H1 (cell line): ENCODE measurements at regions not wholly inside any gene's neighbourhood (a gene's known extent, or its start where the extent isn't known, plus 50 kb on each side); places are given as distances from the start of the nearest gene placed in this dataset.

Source experiments
- BRCA1 ChIP-seq: IDR thresholded peaks from 2 replicates; pipeline ENCODE4 v1.6.1; 2012; ENCODE audit warnings: low read depth, low read length, improper control_type of control experiment
- CREB1 ChIP-seq: IDR thresholded peaks from 2 replicates; pipeline ENCODE4 v1.6.1; 2012; ENCODE audit warnings: inconsistent platforms
- PHF8 ChIP-seq: fragments of 200-600 bp; sonication (generic); conservative IDR thresholded peaks from 2 replicates; pipeline ENCODE4 v1.7.1; 2012; ENCODE audit warnings: low read depth, mild to moderate bottlenecking, inconsistent platforms, low read length, moderate library complexity
- POU5F1 ChIP-seq: IDR thresholded peaks from 2 replicates; pipeline ENCODE4 v1.6.1; 2011; ENCODE audit warnings: low read depth, mild to moderate bottlenecking, low read length, moderate library complexity
- SIN3A ChIP-seq, 2 experiments: IDR thresholded peaks in 1 of 2; conservative IDR thresholded peaks in 1 of 2; 2 replicates each; pipeline ENCODE4 v1.6.1; 2011 to 2012; ENCODE audit warnings: low read length in 2 of 2, improper control_type of control experiment in 1 of 2, low read depth in 1 of 2, mild to moderate bottlenecking in 1 of 2
- SIRT6 ChIP-seq: IDR thresholded peaks from one replicate; pipeline ENCODE4 v1.7.1; 2012; ENCODE audit warnings: low read length, inconsistent platforms
- TEAD4 ChIP-seq: IDR thresholded peaks from 2 replicates; pipeline ENCODE4 v1.6.1; 2012; ENCODE audit warnings: low read depth, low read length, inconsistent platforms, mixed read lengths

DNA sequence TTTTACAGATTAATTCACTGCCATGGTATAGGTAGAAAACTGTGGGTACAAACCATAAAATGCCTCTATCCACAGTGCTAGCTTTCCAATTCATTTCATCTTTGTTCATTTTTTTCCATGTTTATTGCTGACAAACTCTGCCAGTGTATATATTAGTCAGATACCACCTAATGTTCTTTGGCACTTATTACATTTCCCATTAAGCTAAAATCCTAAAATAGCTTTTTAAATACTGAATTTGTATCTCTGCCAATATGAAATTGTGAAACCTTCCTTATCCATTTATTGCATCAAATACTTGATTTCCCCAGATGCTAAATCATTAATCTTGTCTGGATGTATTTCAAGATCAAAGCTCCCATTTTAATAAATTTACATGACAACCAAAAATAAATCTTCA lies 150.1 kb upstream of the FSCB start (continued):
- TF ChIP-seq PHF8 (no peak), TEAD4 (no peak), POU5F1 (no peak), SIRT6 (no peak), BRCA1 (no peak), SIN3A (conservative IDR thresholded peaks at IDR 0.05 in 1 of 2, IDR thresholded peaks at IDR 0.05 in 1 of 2; ENCODE audit: low read depth in 1 of 2, low read length in 2 of 2) (no peak), CREB1 (no peak)
- TF ChIP-seq, all 59 proteins: peak for 0
